ENCODE measurements at regions not wholly inside any gene's neighbourhood (a gene's known extent, or its start where the extent isn't known, plus 50 kb on each side); places are given as distances from the start of the nearest gene placed in this dataset.

DNA sequence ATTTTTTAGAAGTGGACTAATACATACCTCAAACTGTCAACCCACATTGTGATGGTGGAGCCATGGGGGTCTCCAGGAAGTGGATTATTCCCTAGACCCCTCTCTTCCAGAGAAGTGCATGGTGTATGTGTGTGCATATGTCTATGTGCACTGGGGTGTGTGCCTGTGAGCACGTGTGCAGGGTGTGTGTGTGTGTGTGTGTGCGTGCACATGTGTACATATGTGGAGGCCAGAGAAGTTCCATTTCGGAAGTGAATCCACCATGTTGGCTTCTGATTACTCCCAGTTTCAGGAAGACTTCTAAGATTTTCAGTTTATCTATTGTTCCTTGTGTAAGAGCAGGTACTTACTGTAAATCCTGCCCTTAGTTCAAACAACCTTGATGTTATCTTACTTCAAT lies 208.5 kb upstream of the SULF2 start:
- TF ChIP-seq, protein P1, sequence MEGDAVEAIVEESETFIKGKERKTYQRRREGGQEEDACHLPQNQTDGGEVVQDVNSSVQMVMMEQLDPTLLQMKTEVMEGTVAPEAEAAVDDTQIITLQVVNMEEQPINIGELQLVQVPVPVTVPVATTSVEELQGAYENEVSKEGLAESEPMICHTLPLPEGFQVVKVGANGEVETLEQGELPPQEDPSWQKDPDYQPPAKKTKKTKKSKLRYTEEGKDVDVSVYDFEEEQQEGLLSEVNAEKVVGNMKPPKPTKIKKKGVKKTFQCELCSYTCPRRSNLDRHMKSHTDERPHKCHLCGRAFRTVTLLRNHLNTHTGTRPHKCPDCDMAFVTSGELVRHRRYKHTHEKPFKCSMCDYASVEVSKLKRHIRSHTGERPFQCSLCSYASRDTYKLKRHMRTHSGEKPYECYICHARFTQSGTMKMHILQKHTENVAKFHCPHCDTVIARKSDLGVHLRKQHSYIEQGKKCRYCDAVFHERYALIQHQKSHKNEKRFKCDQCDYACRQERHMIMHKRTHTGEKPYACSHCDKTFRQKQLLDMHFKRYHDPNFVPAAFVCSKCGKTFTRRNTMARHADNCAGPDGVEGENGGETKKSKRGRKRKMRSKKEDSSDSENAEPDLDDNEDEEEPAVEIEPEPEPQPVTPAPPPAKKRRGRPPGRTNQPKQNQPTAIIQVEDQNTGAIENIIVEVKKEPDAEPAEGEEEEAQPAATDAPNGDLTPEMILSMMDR (conservative IDR thresholded peaks at IDR 0.05; ENCODE audit: low read length), result no peak
- no peak for TF ChIP-seq EZH2phosphoT487 (IDR thresholded peaks at IDR 0.05; ENCODE audit: borderline replicate concordance)
